Skeletal muscle cell (primary cell): ENCODE measurements at regions not wholly inside any gene's neighbourhood (a gene's known extent, or its start where the extent isn't known, plus 50 kb on each side); places are given as distances from the start of the nearest gene placed in this dataset.

Source experiments
- DNase-seq: peaks from one replicate; pipeline ENCODE4 v3.0.0-alpha.2; 2010; ENCODE audit warnings: low read depth
- H3K4me3 ChIP-seq: 2 replicates; pipeline ENCODE4 v1.5.1; 2011; ENCODE audit warnings: low read depth, mild to moderate bottlenecking, control low read depth, low read length, moderate library complexity

DNA sequence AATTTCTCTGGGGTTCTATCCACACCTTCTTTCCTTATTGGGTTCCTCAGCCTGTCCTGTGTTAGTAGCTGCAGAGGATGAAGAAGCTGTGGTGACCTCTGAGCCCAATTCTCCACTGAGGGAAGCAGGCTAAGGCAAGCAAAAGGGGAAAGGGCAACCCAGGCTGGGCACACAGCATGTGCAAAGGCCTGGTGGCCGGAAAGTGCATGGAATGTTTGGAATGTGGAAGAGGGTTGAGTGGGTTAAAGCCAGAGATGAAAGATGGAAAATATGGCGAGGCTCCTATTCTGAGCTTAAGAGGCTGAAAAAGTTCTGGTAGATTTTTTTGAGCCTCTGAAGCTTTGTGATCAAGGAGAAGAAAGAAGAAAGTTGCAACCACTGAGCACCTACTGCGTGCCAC, 247.1 kb downstream of the MIAT start:
- no peak overlapping the region for H3K4me3 ChIP-seq
- no peak for DNase-seq

DNA sequence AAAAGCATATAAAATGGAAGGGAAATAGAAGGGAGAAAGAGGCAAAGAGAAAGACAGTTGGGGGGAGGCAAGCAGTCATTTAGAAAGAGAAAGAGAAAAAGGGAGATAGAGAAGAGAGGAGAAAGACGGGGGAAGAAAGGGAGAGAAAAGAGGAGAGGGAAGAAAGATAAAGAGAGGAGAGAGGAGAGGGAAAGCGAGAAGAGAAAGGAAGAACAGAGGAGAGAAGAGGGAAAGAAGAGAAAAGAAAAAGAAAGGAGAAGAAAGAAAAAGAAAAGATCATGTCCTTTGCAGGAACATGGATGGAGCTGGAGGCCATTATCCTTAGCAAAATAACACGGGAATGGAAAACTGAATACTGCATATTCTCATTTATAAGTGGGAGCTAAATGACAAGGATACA, 247.7 kb downstream of the MIAT start:
- DNase-seq, result no peak
- H3K4me3 ChIP-seq, result no peak overlapping the region

- no peak for DNase-seq
- no peak overlapping the region for H3K4me3 ChIP-seq
Measured at GRCh38 chr22:26905640-26906039, 248.3 kb downstream of the MIAT start.

GRCh38 chr22:26906464-26906863, 249.1 kb downstream of the MIAT start:
- no peak for DNase-seq
- H3K4me3 ChIP-seq, result no peak overlapping the region

DNA sequence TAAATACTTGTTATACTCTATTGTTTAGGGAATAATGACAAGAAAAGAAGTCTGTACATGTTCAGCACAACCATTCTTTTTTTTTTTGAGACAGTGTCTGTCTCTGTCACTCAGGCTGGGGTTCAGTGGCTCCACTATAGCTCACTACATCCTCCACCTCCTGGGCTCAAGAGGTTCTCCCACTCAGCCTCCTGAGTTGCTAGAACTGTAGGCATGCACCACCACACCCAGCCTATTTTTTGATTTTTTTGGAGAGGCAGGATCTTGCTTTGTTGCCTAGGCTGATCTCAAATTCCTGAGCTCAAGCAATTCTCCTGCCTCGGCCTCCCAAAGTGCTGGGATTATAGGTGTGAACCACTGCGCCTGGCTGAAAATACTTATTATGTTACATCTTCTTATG, 250.0 kb downstream of the MIAT start:
- no peak for DNase-seq
- no peak overlapping the region for H3K4me3 ChIP-seq

- no peak for DNase-seq
- H3K4me3 ChIP-seq, result no peak overlapping the region
Measured at GRCh38 chr22:26910845-26911244, 253.5 kb downstream of the MIAT start.

- no peak for DNase-seq
- H3K4me3 ChIP-seq, result no peak overlapping the region
Measured at GRCh38 chr22:26912655-26913345, 255.4 kb downstream of the MIAT start.

GRCh38 chr22:26914519-26915185, 257.3 kb downstream of the MIAT start:
- no peak for DNase-seq
- no peak overlapping the region for H3K4me3 ChIP-seq

DNA sequence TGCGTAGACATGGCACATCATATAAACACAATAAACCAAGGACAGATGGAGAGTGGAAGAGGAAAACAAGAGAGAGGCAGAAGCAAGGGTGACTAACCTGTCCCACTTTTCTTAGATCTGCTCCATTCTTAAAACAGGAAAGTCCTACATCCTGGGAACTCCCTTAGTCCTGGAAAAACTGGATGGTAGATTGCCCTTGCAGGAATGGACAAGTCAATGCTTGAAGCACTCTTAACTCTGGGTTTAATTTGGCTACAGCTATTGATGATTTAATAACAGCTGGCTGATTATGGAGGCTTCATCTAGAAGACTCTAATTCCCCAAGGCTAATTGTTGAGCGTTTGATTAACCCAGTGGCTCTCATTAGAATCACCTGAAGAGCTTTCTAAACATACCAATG, 258.8 kb downstream of the MIAT start:
- DNase-seq, result no peak
- H3K4me3 ChIP-seq, result no peak overlapping the region

DNA sequence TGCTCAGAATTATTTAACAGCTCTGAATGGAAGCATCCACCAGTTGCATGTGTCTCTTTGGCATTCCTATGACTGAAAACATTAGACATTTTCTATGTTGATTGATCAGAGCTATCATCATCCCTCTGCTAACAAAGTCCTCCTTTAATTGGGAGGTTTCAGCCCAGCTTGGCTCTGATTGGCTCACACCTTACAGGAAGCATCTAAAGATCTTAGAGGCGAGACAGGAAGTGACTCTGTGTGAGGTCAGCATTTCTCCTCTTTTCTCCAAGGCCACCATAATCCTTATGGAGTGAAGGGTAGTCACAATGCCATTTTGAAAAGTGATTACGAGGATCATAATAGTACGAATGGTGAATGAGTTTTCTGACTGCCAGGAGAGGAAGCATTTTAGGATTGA, 260.8 kb downstream of the MIAT start:
- no peak for DNase-seq
- H3K4me3 ChIP-seq, result no peak overlapping the region

GRCh38 chr22:26921726-26922125, 264.3 kb downstream of the MIAT start:
- H3K4me3 ChIP-seq, result no peak overlapping the region
- DNase-seq, result no peak

- no peak for DNase-seq
- H3K4me3 ChIP-seq, result no peak overlapping the region
Measured at GRCh38 chr22:26922806-26923205, 265.4 kb downstream of the MIAT start.

DNA sequence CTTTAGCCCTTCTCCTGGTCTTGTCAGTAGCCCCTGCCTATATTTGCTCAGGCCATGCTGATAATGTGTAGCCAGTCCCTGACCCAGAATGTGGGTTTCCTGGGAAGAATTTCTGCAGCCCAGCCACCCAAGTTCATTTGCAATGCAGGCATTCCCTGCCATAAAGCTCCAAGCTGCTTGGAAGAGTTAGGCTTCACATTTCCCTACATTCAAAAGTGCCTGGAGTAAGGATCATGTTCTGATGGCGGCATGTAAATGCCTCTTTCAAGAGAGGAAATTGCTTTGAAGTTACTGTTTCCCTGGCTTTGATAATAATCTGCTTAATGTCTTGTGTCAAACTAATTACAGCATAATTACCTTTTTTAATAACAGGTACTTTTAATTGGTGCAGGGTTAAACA, 266.1 kb downstream of the MIAT start:
- no peak overlapping the region for H3K4me3 ChIP-seq
- DNase-seq, result no peak

- no peak overlapping the region for H3K4me3 ChIP-seq
- DNase-seq, result no peak
Measured at GRCh38 chr22:26927821-26928220, 270.4 kb downstream of the MIAT start.

- DNase-seq, result no peak
- H3K4me3 ChIP-seq, result no peak overlapping the region
Measured at GRCh38 chr22:26931471-26931870, 274.1 kb downstream of the MIAT start.

GRCh38 chr22:26933105-26933590, 275.8 kb downstream of the MIAT start:
- H3K4me3 ChIP-seq, result no peak overlapping the region

GRCh38 chr22:26937213-26937612, 279.8 kb downstream of the MIAT start:
- H3K4me3 ChIP-seq, result no peak overlapping the region
- DNase-seq, result no peak

More at GRCh38 chr22:26933105-26933590, 275.8 kb downstream of the MIAT start:
- no peak for DNase-seq

- no peak for DNase-seq
- H3K4me3 ChIP-seq, result no peak overlapping the region
Measured at GRCh38 chr22:26939466-26939865, 282.1 kb downstream of the MIAT start.

DNA sequence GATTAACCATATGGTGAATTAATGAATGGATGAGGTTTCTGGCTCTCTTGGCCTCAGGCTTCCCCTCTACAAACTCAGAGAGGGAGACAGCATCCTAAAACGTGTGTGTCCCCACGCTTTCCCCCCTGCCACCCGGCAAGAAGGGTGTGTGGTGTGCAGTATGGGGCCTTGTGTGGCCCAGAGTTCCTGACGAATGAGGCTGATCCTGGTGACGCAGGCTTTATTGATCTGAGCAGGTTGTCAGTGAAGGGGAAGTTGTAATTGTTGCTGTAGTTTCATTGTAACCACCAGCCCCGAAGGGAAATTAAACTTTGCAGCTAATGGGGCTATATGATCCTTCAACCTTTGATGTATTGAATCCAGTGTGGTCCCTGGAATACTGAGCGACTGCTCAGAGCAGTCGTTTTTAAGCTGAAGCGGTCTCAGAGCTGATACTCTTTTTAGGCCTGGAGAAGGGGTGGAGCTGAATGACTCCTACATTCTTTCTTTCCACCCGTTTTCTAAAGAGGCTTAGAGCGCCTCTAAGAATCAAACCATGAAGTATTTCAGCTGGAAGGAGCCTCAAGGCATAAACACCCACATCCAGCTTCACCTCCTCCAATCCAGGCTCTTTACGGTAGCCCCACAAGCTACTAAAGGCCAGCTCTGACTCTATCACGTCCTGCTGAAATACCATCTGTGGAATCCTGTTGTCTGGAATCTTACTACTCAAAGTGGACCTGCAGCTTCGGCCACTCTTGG, 284.7 kb downstream of the MIAT start:
- no peak for DNase-seq
- no peak overlapping the region for H3K4me3 ChIP-seq

GRCh38 chr22:26942637-26942957, 285.2 kb downstream of the MIAT start:
- no peak for DNase-seq

GRCh38 chr22:26945565-26945964, 288.2 kb downstream of the MIAT start:
- no peak for DNase-seq
- H3K4me3 ChIP-seq, result no peak overlapping the region

More at GRCh38 chr22:26942637-26942957, 285.2 kb downstream of the MIAT start:
- no peak overlapping the region for H3K4me3 ChIP-seq
